ENCODE measurements at regions not wholly inside any gene's neighbourhood (a gene's known extent, or its start where the extent isn't known, plus 50 kb on each side); places are given as distances from the start of the nearest gene placed in this dataset.
"Not testable (repeated sequence)": the region's sequence is repeated elsewhere in the genome, so short reads cannot be mapped to it uniquely, and the experiment has no call there.

- peaks cover 7% of the 10 kb centered on the region for H3K27me3 Mint-ChIP-seq (ENCODE audit: low read depth)
- H3K36me3 Mint-ChIP-seq (ENCODE audit: low read depth): no peaks in the 10 kb centered on the region
- DNase-seq: no peak
- no peak for ATAC-seq
- no peak overlapping the region for H3K4me3 Mint-ChIP-seq
- no peak overlapping the region for H3K27ac Mint-ChIP-seq
- ChIA-PET CTCF (no interaction called here), POLR2A (no interaction called here)
- H3K9me3 Mint-ChIP-seq (ENCODE audit: insufficient read depth): no peaks in the 10 kb centered on the region
- H3K4me1 Mint-ChIP-seq (ENCODE audit: low read depth): peaks cover 9% of the 10 kb centered on the region
These were observed 228.2 kb upstream of the USP24 start for GRCh38 chr1:55443175-55443915.

GRCh38 chr1:55441489-55441888, 226.3 kb upstream of the USP24 start:
- Mint-ChIP-seq H3K9me3 (ENCODE audit: insufficient read depth) (no peaks in the 10 kb centered on the region), H3K27me3 (ENCODE audit: low read depth) (peaks cover 4% of the 10 kb centered on the region), H3K4me3 (no peak overlapping the region), H3K36me3 (ENCODE audit: low read depth) (no peaks in the 10 kb centered on the region), H3K4me1 (ENCODE audit: low read depth) (peaks cover 9% of the 10 kb centered on the region), H3K27ac (no peak overlapping the region)
- ChIA-PET POLR2A (no interaction called here), CTCF (no interaction called here)
- no peak for ATAC-seq
- no peak for DNase-seq

- CTCF ChIA-PET: no interaction called here
- ATAC-seq: no peak
These were observed 222.5 kb upstream of the USP24 start for GRCh38 chr1:55437692-55438091.

GRCh38 chr1:55430720-55431119, 215.6 kb upstream of the USP24 start:
- H3K4me1 Mint-ChIP-seq (ENCODE audit: low read depth); H3K4me3 Mint-ChIP-seq; H3K9me3 Mint-ChIP-seq (ENCODE audit: insufficient read depth); DNase-seq; CTCF ChIA-PET; H3K27ac Mint-ChIP-seq; H3K27me3 Mint-ChIP-seq (ENCODE audit: low read depth); POLR2A ChIA-PET; H3K36me3 Mint-ChIP-seq (ENCODE audit: low read depth); ATAC-seq: not testable (repeated sequence)

More at GRCh38 chr1:55437692-55438091, 222.5 kb upstream of the USP24 start:
- H3K4me3 Mint-ChIP-seq: no peak overlapping the region
- DNase-seq: no peak
- H3K4me1 Mint-ChIP-seq (ENCODE audit: low read depth): no peaks in the 10 kb centered on the region
- H3K36me3 Mint-ChIP-seq (ENCODE audit: low read depth): no peaks in the 10 kb centered on the region
- H3K27ac Mint-ChIP-seq: no peak overlapping the region
- H3K9me3 Mint-ChIP-seq (ENCODE audit: insufficient read depth): no peaks in the 10 kb centered on the region
- POLR2A ChIA-PET: no interaction called here
- peaks cover 3% of the 10 kb centered on the region for H3K27me3 Mint-ChIP-seq (ENCODE audit: low read depth)

GRCh38 chr1:55430206-55430605, 215.0 kb upstream of the USP24 start:
- H3K27me3 Mint-ChIP-seq (ENCODE audit: low read depth); H3K4me3 Mint-ChIP-seq; H3K27ac Mint-ChIP-seq; DNase-seq; CTCF ChIA-PET; POLR2A ChIA-PET; H3K4me1 Mint-ChIP-seq (ENCODE audit: low read depth); H3K9me3 Mint-ChIP-seq (ENCODE audit: insufficient read depth); ATAC-seq; H3K36me3 Mint-ChIP-seq (ENCODE audit: low read depth): not testable (repeated sequence)

- Mint-ChIP-seq H3K9me3 (ENCODE audit: insufficient read depth) (no peaks in the 10 kb centered on the region), H3K27me3 (ENCODE audit: low read depth) (peaks cover 4% of the 10 kb centered on the region), H3K27ac (no peak overlapping the region), H3K4me1 (ENCODE audit: low read depth) (no peaks in the 10 kb centered on the region), H3K36me3 (ENCODE audit: low read depth) (no peaks in the 10 kb centered on the region), H3K4me3 (no peak overlapping the region)
- DNase-seq (no peak), ATAC-seq (no peak)
- ChIA-PET POLR2A (no interaction called here), CTCF (no interaction called here)
These were observed 214.1 kb upstream of the USP24 start for GRCh38 chr1:55428944-55429931.

GRCh38 chr1:55428231-55428630, 213.1 kb upstream of the USP24 start:
- ChIA-PET POLR2A (interaction anchor here (0.6 kb wide), 1 partner anchor 860 kb away, joined by 3 read pairs; no protein-coding TSS in a partner anchor), CTCF (no interaction called here)
- no peaks in the 10 kb centered on the region for H3K4me1 Mint-ChIP-seq (ENCODE audit: low read depth)
- no peak overlapping the region for H3K4me3 Mint-ChIP-seq
- H3K9me3 Mint-ChIP-seq (ENCODE audit: insufficient read depth): no peaks in the 10 kb centered on the region
- no peak overlapping the region for H3K27ac Mint-ChIP-seq
- ATAC-seq (no peak), DNase-seq (no peak)
- no peaks in the 10 kb centered on the region for H3K36me3 Mint-ChIP-seq (ENCODE audit: low read depth)
- peaks cover 2% of the 10 kb centered on the region for H3K27me3 Mint-ChIP-seq (ENCODE audit: low read depth)

- Mint-ChIP-seq H3K27ac (no peak overlapping the region), H3K36me3 (ENCODE audit: low read depth) (no peaks in the 10 kb centered on the region), H3K4me3 (no peak overlapping the region), H3K4me1 (ENCODE audit: low read depth) (no peaks in the 10 kb centered on the region), H3K9me3 (ENCODE audit: insufficient read depth) (no peaks in the 10 kb centered on the region), H3K27me3 (ENCODE audit: low read depth) (peaks cover 3% of the 10 kb centered on the region)
- POLR2A ChIA-PET: no interaction called here
- CTCF ChIA-PET: no interaction called here
- DNase-seq (no peak), ATAC-seq (no peak)
These were observed 212.4 kb upstream of the USP24 start for GRCh38 chr1:55427606-55428005.

- Mint-ChIP-seq H3K27me3 (ENCODE audit: low read depth) (peaks cover 4% of the 10 kb centered on the region), H3K4me1 (ENCODE audit: low read depth) (no peaks in the 10 kb centered on the region), H3K4me3 (no peak overlapping the region), H3K27ac (no peak overlapping the region), H3K9me3 (ENCODE audit: insufficient read depth) (no peaks in the 10 kb centered on the region), H3K36me3 (ENCODE audit: low read depth) (no peaks in the 10 kb centered on the region)
- POLR2A ChIA-PET: no interaction called here
- CTCF ChIA-PET: no interaction called here
- DNase-seq (no peak), ATAC-seq (no peak)
These were observed 211.5 kb upstream of the USP24 start for GRCh38 chr1:55426619-55427018.

- ATAC-seq (no peak), DNase-seq (no peak)
- H3K4me1 Mint-ChIP-seq (ENCODE audit: low read depth): no peaks in the 10 kb centered on the region
- no peaks in the 10 kb centered on the region for H3K36me3 Mint-ChIP-seq (ENCODE audit: low read depth)
- no peaks in the 10 kb centered on the region for H3K9me3 Mint-ChIP-seq (ENCODE audit: insufficient read depth)
- no peak overlapping the region for H3K4me3 Mint-ChIP-seq
- CTCF ChIA-PET: no interaction called here
- POLR2A ChIA-PET: no interaction called here
- H3K27ac Mint-ChIP-seq: no peak overlapping the region
- peaks cover 2% of the 10 kb centered on the region for H3K27me3 Mint-ChIP-seq (ENCODE audit: low read depth)
These were observed 211.0 kb upstream of the USP24 start for GRCh38 chr1:55426156-55426555.

- Mint-ChIP-seq H3K27ac (no peak overlapping the region), H3K9me3 (ENCODE audit: insufficient read depth) (no peaks in the 10 kb centered on the region), H3K4me3 (no peak overlapping the region), H3K4me1 (ENCODE audit: low read depth) (no peaks in the 10 kb centered on the region), H3K27me3 (ENCODE audit: low read depth) (peaks cover 2% of the 10 kb centered on the region), H3K36me3 (ENCODE audit: low read depth) (no peaks in the 10 kb centered on the region)
- ChIA-PET POLR2A (no interaction called here), CTCF (no interaction called here)
- ATAC-seq: no peak
- DNase-seq: no peak
These were observed 210.3 kb upstream of the USP24 start for GRCh38 chr1:55425310-55425930.

GRCh38 chr1:55423376-55423775, 208.2 kb upstream of the USP24 start:
- H3K27me3 Mint-ChIP-seq (ENCODE audit: low read depth): peaks cover 2% of the 10 kb centered on the region
- H3K9me3 Mint-ChIP-seq (ENCODE audit: insufficient read depth): no peaks in the 10 kb centered on the region
- H3K4me1 Mint-ChIP-seq (ENCODE audit: low read depth): no peaks in the 10 kb centered on the region
- CTCF ChIA-PET: no interaction called here
- H3K4me3 Mint-ChIP-seq: no peak overlapping the region
- ATAC-seq (no peak), DNase-seq (no peak)
- H3K36me3 Mint-ChIP-seq (ENCODE audit: low read depth): no peaks in the 10 kb centered on the region
- POLR2A ChIA-PET: no interaction called here
- no peak overlapping the region for H3K27ac Mint-ChIP-seq

All from activated CD8-positive, alpha-beta T cell treated with anti-CD3 and anti-CD28 coated beads, Interleukin-2, amount 10 ng/mL, durations not matched to agents 7 days and 5 days (primary cell).